ENCODE measurements at regions not wholly inside any gene's neighbourhood (a gene's known extent, or its start where the extent isn't known, plus 50 kb on each side); places are given as distances from the start of the nearest gene placed in this dataset.

DNA sequence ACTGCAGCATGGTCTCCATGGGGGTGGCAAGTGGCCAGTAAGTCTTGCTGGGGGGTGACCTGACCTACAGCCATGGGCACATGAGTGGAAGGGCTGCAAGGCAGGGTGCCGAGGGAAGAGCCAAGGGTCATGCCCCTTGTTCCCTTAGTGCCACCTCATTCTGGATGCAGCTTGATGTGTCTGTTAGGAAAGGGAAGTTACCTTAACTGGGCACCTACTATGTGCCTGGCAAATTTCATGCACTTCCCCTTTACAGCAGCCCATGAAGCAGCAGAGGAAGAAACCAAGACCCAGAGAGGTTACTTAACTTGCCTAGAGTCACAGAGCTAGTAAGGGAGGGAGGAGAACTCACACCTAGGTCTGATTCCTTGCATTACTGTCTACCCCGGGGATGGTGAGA lies 174.0 kb downstream of the MRPL14 start:
- Mint-ChIP-seq H3K27me3 (ENCODE audit: low read depth) (peaks cover 1% of the 10 kb centered on the region; the same call in 1 of the 2 replicates), H3K27ac (no peak overlapping the region), H3K4me1 (peaks cover 9 to 24% of the 10 kb centered on the region in 2 experiments), H3K9me3 (peaks cover 2 to 6% of the 10 kb centered on the region in 2 experiments; a peak in 4 of 5 replicates), H3K36me3 (ENCODE audit: insufficient read depth in 1 of 3, low read depth in 3 of 3) (peaks cover 0 to 7% (median 0%) of the 10 kb centered on the region in 3 experiments; a peak in 3 of 7 replicates), H3K4me3 (peak overlapping the region in 1 of 2 experiments; percentile 20; a peak in 1 of 5 replicates)
- H2BK12ac ChIP-seq (ENCODE audit: insufficient read length, low read depth, low read length): no peak overlapping the region
- no peaks in the 10 kb centered on the region for H3K79me1 ChIP-seq (ENCODE audit: insufficient read depth, low read depth, low read length, poor library complexity, severe bottlenecking)
- H2AK5ac ChIP-seq (ENCODE audit: insufficient read length, low read length): no peak overlapping the region
- H3K27ac ChIP-seq (ENCODE audit: insufficient read length, low read depth, low read length): no peak overlapping the region
- no peaks in the 10 kb centered on the region for H3K23me2 ChIP-seq (ENCODE audit: insufficient read length, low read depth, low read length, poor library complexity, severe bottlenecking)
- WGBS (ENCODE audit: extremely low coverage, insufficient read length, low lambda C conversion rate): no CpG with 5 or more reads among the region's 2 CpGs
- H3K4me1 ChIP-seq (ENCODE audit: insufficient read depth, low read length): no peaks in the 10 kb centered on the region
- no peak overlapping the region for H2BK120ac ChIP-seq (ENCODE audit: low read depth, low read length, poor library complexity, severe bottlenecking)
- no peak overlapping the region for H4K5ac ChIP-seq (ENCODE audit: insufficient read length, low read depth, low read length)
- no peaks in the 10 kb centered on the region for H3K27me3 ChIP-seq (ENCODE audit: insufficient read depth, low read length)
- no peak overlapping the region for H4K91ac ChIP-seq (ENCODE audit: insufficient read length, low read depth, low read length)
- H3K14ac ChIP-seq (ENCODE audit: insufficient read depth, low read length): no peak overlapping the region
- no peak overlapping the region for H4K8ac ChIP-seq (replicated peaks; ENCODE audit: insufficient read length, low read depth, low read length)
- no peak overlapping the region for H3K56ac ChIP-seq (ENCODE audit: insufficient read length, low read depth, low read length)
- H2BK15ac ChIP-seq (ENCODE audit: low read depth, low read length): no peak overlapping the region
- H3K23ac ChIP-seq (ENCODE audit: insufficient read length, low read depth, low read length): no peak overlapping the region
- DNase-seq: no peak
- TF ChIP-seq, protein P1, sequence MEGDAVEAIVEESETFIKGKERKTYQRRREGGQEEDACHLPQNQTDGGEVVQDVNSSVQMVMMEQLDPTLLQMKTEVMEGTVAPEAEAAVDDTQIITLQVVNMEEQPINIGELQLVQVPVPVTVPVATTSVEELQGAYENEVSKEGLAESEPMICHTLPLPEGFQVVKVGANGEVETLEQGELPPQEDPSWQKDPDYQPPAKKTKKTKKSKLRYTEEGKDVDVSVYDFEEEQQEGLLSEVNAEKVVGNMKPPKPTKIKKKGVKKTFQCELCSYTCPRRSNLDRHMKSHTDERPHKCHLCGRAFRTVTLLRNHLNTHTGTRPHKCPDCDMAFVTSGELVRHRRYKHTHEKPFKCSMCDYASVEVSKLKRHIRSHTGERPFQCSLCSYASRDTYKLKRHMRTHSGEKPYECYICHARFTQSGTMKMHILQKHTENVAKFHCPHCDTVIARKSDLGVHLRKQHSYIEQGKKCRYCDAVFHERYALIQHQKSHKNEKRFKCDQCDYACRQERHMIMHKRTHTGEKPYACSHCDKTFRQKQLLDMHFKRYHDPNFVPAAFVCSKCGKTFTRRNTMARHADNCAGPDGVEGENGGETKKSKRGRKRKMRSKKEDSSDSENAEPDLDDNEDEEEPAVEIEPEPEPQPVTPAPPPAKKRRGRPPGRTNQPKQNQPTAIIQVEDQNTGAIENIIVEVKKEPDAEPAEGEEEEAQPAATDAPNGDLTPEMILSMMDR (conservative IDR thresholded peaks at IDR 0.05): no peak
- no peaks in the 10 kb centered on the region for H3K79me2 ChIP-seq (ENCODE audit: insufficient read depth, low read length)
- H3K4ac ChIP-seq (ENCODE audit: low read depth, low read length): no peak overlapping the region
- no peak overlapping the region for H3K18ac ChIP-seq (ENCODE audit: insufficient read length, low read depth, low read length)
- no peak overlapping the region for H2BK20ac ChIP-seq (ENCODE audit: low read depth, low read length, poor library complexity, severe bottlenecking)
- no peaks in the 10 kb centered on the region for H4K20me1 ChIP-seq (ENCODE audit: control insufficient read depth, insufficient read depth, insufficient read length)
- H3K9me3 ChIP-seq (ENCODE audit: control insufficient read depth, low read depth, low read length): no peaks in the 10 kb centered on the region
- no peak overlapping the region for H3K4me2 ChIP-seq (ENCODE audit: insufficient read depth, insufficient read length, low read length)
- H3T11ph ChIP-seq (ENCODE audit: low read length): no peak overlapping the region
- no peak overlapping the region for H2AFZ ChIP-seq (ENCODE audit: low read length)
- H2BK5ac ChIP-seq (ENCODE audit: insufficient read length, low read length): no peak overlapping the region
- no peak overlapping the region for H3K9ac ChIP-seq (ENCODE audit: extremely low read depth, insufficient read length, low read length)
